VCaP (cell line): ENCODE measurements at regions not wholly inside any gene's neighbourhood (a gene's known extent, or its start where the extent isn't known, plus 50 kb on each side); places are given as distances from the start of the nearest gene placed in this dataset.
"Not testable (repeated sequence)": the region's sequence is repeated elsewhere in the genome, so short reads cannot be mapped to it uniquely, and the experiment has no call there.

Source experiments
- H3K27ac ChIP-seq: fragments of 450-650 bp; 2 replicates; pipeline ENCODE4 v1.5.1; 2017
- CTCF ChIP-seq: fragments of 450-650 bp; conservative IDR thresholded peaks from 2 replicates; pipeline ENCODE4 v1.5.1; 2017; ENCODE audit warnings: mild to moderate bottlenecking, moderate library complexity

- TF ChIP-seq CTCF, result no peak
- no peak overlapping the region for H3K27ac ChIP-seq
Measured at GRCh38 chr4:57943682-57944081, 833.5 kb upstream of the IGFBP7 start.

GRCh38 chr4:57937326-57937725 lies 827.1 kb upstream of the IGFBP7 start:
- H3K27ac ChIP-seq, result not testable (repeated sequence)

- TF ChIP-seq CTCF, result no peak
- H3K27ac ChIP-seq, result no peak overlapping the region
Measured at GRCh38 chr4:57926311-57926710, 816.1 kb upstream of the IGFBP7 start.

GRCh38 chr4:57924951-57925350 lies 814.8 kb upstream of the IGFBP7 start:
- H3K27ac ChIP-seq, result no peak overlapping the region
- TF ChIP-seq CTCF, result no peak

- no peak for TF ChIP-seq CTCF
Measured at GRCh38 chr4:57916479-57916878, 806.3 kb upstream of the IGFBP7 start.

GRCh38 chr4:57911203-57911602 lies 801.0 kb upstream of the IGFBP7 start:
- no peak overlapping the region for H3K27ac ChIP-seq
- no peak for TF ChIP-seq CTCF

More at GRCh38 chr4:57916479-57916878, 806.3 kb upstream of the IGFBP7 start:
- H3K27ac ChIP-seq, result no peak overlapping the region

GRCh38 chr4:57910151-57910550 lies 800.0 kb upstream of the IGFBP7 start:
- H3K27ac ChIP-seq, result no peak overlapping the region
- no peak for TF ChIP-seq CTCF

GRCh38 chr4:57905965-57906364 lies 795.8 kb upstream of the IGFBP7 start:
- no peak overlapping the region for H3K27ac ChIP-seq
- no peak for TF ChIP-seq CTCF
